GM12875 (cell line): ENCODE measurements at regions not wholly inside any gene's neighbourhood (a gene's known extent, or its start where the extent isn't known, plus 50 kb on each side); places are given as distances from the start of the nearest gene placed in this dataset.

ENCODE experiments used
- H3K4me3 ChIP-seq: one replicate; pipeline ENCODE4 v1.5.1; 2011; ENCODE audit warnings: low read depth, low read length, control low read depth
- TF ChIP-seq, protein P1 (sequence below): IDR thresholded peaks from 2 replicates; pipeline ENCODE4 v1.5.1; 2011; ENCODE audit warnings: low read depth, mild to moderate bottlenecking, control low read depth, inconsistent platforms, low read length, moderate library complexity, borderline replicate concordance; ENCODE audit not compliant: insufficient read depth

DNA sequence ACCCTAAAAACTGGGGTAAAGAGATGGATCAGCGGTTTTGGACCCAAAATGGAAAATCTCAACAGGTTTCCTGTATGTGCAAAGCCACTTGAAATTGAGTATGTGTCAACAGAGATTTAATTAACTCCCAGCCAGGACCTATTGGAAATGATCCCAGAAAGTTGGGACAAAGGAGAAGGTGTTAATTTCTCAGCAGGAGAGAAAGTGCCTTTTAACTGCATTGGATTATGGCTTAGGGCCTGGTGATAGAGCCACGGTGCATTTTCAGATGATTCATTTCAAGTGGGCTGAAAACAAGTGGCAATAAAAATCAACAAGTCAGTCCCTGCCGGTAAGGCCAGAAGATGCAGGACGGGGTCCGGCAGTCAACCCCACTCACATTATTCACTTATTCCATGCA, 80.2 kb upstream of the BCL11A start:
- TF ChIP-seq, protein P1, sequence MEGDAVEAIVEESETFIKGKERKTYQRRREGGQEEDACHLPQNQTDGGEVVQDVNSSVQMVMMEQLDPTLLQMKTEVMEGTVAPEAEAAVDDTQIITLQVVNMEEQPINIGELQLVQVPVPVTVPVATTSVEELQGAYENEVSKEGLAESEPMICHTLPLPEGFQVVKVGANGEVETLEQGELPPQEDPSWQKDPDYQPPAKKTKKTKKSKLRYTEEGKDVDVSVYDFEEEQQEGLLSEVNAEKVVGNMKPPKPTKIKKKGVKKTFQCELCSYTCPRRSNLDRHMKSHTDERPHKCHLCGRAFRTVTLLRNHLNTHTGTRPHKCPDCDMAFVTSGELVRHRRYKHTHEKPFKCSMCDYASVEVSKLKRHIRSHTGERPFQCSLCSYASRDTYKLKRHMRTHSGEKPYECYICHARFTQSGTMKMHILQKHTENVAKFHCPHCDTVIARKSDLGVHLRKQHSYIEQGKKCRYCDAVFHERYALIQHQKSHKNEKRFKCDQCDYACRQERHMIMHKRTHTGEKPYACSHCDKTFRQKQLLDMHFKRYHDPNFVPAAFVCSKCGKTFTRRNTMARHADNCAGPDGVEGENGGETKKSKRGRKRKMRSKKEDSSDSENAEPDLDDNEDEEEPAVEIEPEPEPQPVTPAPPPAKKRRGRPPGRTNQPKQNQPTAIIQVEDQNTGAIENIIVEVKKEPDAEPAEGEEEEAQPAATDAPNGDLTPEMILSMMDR = no peak
- no peak overlapping the region for H3K4me3 ChIP-seq

DNA sequence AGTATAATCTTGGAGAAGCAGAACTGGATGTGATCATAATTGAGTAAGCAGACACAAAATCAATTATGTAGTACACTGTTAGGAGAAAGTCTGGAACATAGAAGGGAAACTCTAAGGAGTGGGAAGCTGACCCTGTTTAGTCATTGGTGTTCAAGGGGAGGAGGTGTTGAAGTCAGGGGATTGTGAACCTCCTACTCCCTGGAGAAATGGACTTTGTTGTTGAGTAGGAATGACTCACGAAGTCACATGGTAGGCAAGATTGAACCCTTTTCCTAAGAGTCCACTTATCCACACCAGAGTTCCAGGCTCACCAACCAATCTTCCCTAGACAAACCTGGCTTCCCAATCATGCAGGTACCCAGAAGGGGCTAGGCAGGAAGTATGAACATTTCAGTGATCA, 81.0 kb upstream of the BCL11A start:
- TF ChIP-seq, protein P1 = no peak
- H3K4me3 ChIP-seq = no peak overlapping the region

DNA sequence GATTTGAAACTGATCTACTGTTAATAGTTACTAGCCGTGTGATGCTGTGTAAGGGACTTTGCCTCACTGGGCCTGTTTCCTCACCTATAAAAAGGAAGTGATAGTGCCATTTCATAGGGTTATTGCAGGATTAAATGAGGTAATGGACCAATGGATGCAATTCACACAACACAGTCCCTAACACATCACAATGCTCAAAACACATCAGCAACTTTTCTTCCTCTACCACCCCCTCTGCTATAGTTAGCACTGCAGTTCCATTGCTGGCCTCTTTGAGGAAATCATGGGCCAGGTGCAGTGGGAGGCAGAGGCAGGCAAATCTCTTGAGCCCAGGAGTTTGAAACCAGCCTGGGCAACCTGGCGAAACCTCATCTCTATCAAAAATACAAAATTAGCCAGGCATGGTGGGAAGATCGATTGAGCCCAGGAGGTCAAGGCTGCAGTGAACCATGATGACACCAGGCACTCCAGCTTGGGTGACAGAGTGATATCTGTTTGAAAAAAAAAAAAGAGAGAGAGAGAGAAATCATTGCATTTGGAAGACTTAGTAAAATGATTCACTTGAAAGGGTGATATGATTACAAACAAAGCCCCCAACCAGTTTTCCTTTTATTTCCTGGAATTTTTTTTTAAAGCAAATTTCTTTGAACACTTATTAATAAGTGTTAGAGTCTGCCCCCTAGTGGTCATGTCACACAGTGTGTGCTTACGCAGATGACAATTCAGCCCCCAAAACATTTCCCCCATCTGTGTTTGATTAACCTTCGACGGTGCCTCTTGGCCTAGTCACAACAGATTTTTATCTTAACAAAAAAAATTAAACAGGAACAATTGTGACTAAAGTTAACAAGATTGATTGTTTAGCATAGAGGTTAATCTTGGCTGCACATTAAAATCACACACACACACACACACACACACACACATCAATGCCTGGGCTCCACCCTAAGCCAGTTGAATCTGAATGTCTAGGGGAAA, 88.6 kb upstream of the BCL11A start:
- TF ChIP-seq, protein P1 = peak; percentile 57; the same call in 1 of the 2 replicates
- no peak overlapping the region for H3K4me3 ChIP-seq

DNA sequence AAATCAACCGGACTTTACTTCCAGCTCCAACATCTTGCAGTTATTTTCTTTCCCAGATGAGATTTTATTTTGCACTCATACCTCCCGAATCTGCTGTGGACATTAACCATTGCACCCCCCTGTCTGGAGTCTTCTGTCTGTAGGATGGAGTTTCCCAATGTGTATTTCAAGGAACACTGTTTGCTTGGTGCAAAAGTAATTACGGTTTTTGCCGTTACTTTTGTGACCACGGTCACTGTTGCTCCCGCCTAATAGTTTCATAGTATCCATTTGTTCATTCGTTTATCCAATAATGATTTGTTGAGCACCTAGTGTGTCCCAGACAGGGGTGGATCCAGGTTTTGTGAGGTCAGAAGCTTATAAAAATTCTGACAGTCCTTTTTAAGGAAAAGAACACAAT, 90.3 kb upstream of the BCL11A start:
- no peak overlapping the region for H3K4me3 ChIP-seq
- TF ChIP-seq, protein P1 = no peak

GRCh38 chr2:60644951-60645350, 91.5 kb upstream of the BCL11A start:
- H3K4me3 ChIP-seq = no peak overlapping the region
- TF ChIP-seq, protein P1 = no peak

GRCh38 chr2:60648191-60648590, 94.7 kb upstream of the BCL11A start:
- H3K4me3 ChIP-seq = no peak overlapping the region

DNA sequence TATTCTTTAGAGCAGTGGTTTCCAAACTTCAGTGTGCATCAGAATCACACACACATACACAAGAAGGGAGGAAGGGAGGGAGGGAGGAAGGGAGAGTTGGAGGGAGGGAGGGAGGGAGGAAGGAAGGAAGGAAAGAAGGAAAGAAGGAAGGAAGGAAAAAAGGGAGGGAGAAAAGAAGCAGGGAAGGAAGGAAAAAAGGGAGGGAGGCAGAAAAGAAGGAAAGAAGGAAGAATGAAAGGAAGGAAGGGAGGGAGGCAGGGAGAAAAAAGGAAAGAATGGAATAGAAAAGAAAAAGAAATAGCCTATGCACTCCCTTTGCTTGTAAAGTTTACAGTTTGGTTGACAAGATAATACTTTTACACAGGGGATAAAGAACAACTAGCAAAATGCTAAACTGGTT, 96.3 kb upstream of the BCL11A start:
- TF ChIP-seq, protein P1 = no peak
- H3K4me3 ChIP-seq = no peak overlapping the region

More at GRCh38 chr2:60648191-60648590, 94.7 kb upstream of the BCL11A start:
- TF ChIP-seq, protein P1 = no peak
